H9 (cell line): ENCODE measurements at regions not wholly inside any gene's neighbourhood (a gene's known extent, or its start where the extent isn't known, plus 50 kb on each side); places are given as distances from the start of the nearest gene placed in this dataset.

Source experiments
- DNase-seq: peaks from one replicate; pipeline ENCODE4 v3.0.0-alpha.2; 2017
- H2AFZ ChIP-seq: one replicate; pipeline ENCODE4 v1.6.1; 2013; ENCODE audit warnings: mild to moderate bottlenecking, low read length, control low read depth, moderate library complexity
- H2AK5ac ChIP-seq: 2 replicates; pipeline ENCODE4 v1.6.1; 2013; ENCODE audit warnings: low read length, control low read depth, mixed read lengths; ENCODE audit not compliant: insufficient read length
- H2BK120ac ChIP-seq: one replicate; pipeline ENCODE4 v1.6.1; 2013; ENCODE audit warnings: low read depth, mild to moderate bottlenecking, low read length, control low read depth, inconsistent platforms; ENCODE audit not compliant: poor library complexity, severe bottlenecking
- H2BK12ac ChIP-seq: 2 replicates; pipeline ENCODE4 v1.6.1; 2013; ENCODE audit warnings: low read length, control low read depth, mixed read lengths, low read depth; ENCODE audit not compliant: insufficient read length
- H2BK15ac ChIP-seq: 2 replicates; pipeline ENCODE4 v1.6.1; 2013; ENCODE audit warnings: low read depth, low read length, control low read depth
- H2BK20ac ChIP-seq: one replicate; pipeline ENCODE4 v1.6.1; 2013; ENCODE audit warnings: low read depth, mild to moderate bottlenecking, low read length, control low read depth, inconsistent platforms; ENCODE audit not compliant: poor library complexity, severe bottlenecking
- H2BK5ac ChIP-seq: 2 replicates; pipeline ENCODE4 v1.6.1; 2013; ENCODE audit warnings: low read length, control low read depth, mixed read lengths; ENCODE audit not compliant: insufficient read length
- H3K14ac ChIP-seq: 2 replicates; pipeline ENCODE4 v1.6.1; 2013; ENCODE audit warnings: low read length, control low read depth; ENCODE audit not compliant: insufficient read depth
- H3K18ac ChIP-seq: 2 replicates; pipeline ENCODE4 v1.6.1; 2013; ENCODE audit warnings: low read depth, mild to moderate bottlenecking, mixed read lengths, low read length, control low read depth; ENCODE audit not compliant: insufficient read length
- H3K23ac ChIP-seq: 2 replicates; pipeline ENCODE4 v1.6.1; 2013; ENCODE audit warnings: low read length, control low read depth, mixed read lengths, low read depth; ENCODE audit not compliant: insufficient read length
- H3K23me2 ChIP-seq: 2 replicates; pipeline ENCODE4 v1.6.1; 2013; ENCODE audit warnings: low read depth, mild to moderate bottlenecking, mixed read lengths, low read length, control low read depth; ENCODE audit not compliant: insufficient read length, poor library complexity, severe bottlenecking
- H3K27ac ChIP-seq: 2 replicates; pipeline ENCODE4 v1.5.1; 2013; ENCODE audit warnings: low read length, control low read depth, mixed read lengths, low read depth; ENCODE audit not compliant: insufficient read length
- H3K27me3 ChIP-seq: 2 replicates; pipeline ENCODE4 v1.6.1; 2013; ENCODE audit warnings: low read length, control low read depth, inconsistent platforms; ENCODE audit not compliant: insufficient read depth
- H3K4ac ChIP-seq: 2 replicates; pipeline ENCODE4 v1.6.1; 2013; ENCODE audit warnings: low read depth, mild to moderate bottlenecking, control low read depth, inconsistent platforms, low read length, moderate library complexity
- H3K4me1 ChIP-seq: 2 replicates; pipeline ENCODE4 v1.6.1; 2013; ENCODE audit warnings: low read length, control low read depth, inconsistent platforms; ENCODE audit not compliant: insufficient read depth
- H3K4me2 ChIP-seq: 2 replicates; pipeline ENCODE4 v1.6.1; 2013; ENCODE audit warnings: low read length, control low read depth, mixed read lengths; ENCODE audit not compliant: insufficient read length, insufficient read depth
- H3K56ac ChIP-seq: 2 replicates; pipeline ENCODE4 v1.6.1; 2013; ENCODE audit warnings: low read depth, mild to moderate bottlenecking, mixed read lengths, low read length, control low read depth; ENCODE audit not compliant: insufficient read length
- H3K79me1 ChIP-seq: 2 replicates; pipeline ENCODE4 v1.6.1; 2013; ENCODE audit warnings: low read depth, mild to moderate bottlenecking, moderate library complexity, low read length, control low read depth, inconsistent platforms; ENCODE audit not compliant: insufficient read depth, poor library complexity, severe bottlenecking
- H3K79me2 ChIP-seq: 2 replicates; pipeline ENCODE4 v1.6.1; 2013; ENCODE audit warnings: low read length, control low read depth, inconsistent platforms; ENCODE audit not compliant: insufficient read depth
- H3K9ac ChIP-seq: 2 replicates; pipeline ENCODE4 v1.6.1; 2013; ENCODE audit warnings: low read length, control low read depth, mixed read lengths; ENCODE audit not compliant: insufficient read length; ENCODE audit errors: extremely low read depth
- H3K9me3 ChIP-seq: one replicate; pipeline ENCODE4 v1.6.1; 2013; ENCODE audit warnings: low read depth, low read length, inconsistent platforms; ENCODE audit not compliant: control insufficient read depth
- H3T11ph ChIP-seq: one replicate; pipeline ENCODE4 v1.6.1; 2013; ENCODE audit warnings: mild to moderate bottlenecking, low read length, control low read depth, inconsistent platforms
- H4K20me1 ChIP-seq: one replicate; pipeline ENCODE4 v1.6.1; 2013; ENCODE audit not compliant: control insufficient read depth, insufficient read length, insufficient read depth
- H4K5ac ChIP-seq: 2 replicates; pipeline ENCODE4 v1.6.1; 2013; ENCODE audit warnings: low read depth, mild to moderate bottlenecking, mixed read lengths, low read length, control low read depth; ENCODE audit not compliant: insufficient read length
- H4K8ac ChIP-seq: replicated peaks from 2 replicates; pipeline ENCODE4 v1.6.1; 2013; ENCODE audit warnings: low read length, control low read depth, mixed read lengths, low read depth; ENCODE audit not compliant: insufficient read length
- H4K91ac ChIP-seq: 2 replicates; pipeline ENCODE4 v1.6.1; 2013; ENCODE audit warnings: low read depth, mild to moderate bottlenecking, moderate library complexity, mixed read lengths, low read length, control low read depth; ENCODE audit not compliant: insufficient read length
- H3K27ac Mint-ChIP-seq, 3 experiments: 2 replicates in 2 of 3; 3 replicates in 1 of 3; pipeline ENCODE4 v1.8.0; 2020 to 2021; ENCODE audit warnings: mixed read lengths in 3 of 3, mild to moderate bottlenecking in 1 of 3, moderate library complexity in 1 of 3
- H3K27me3 Mint-ChIP-seq: 2 replicates; pipeline ENCODE4 v1.8.0; 2021; ENCODE audit warnings: low read depth, mild to moderate bottlenecking, moderate library complexity, mixed read lengths
- H3K36me3 Mint-ChIP-seq, 3 experiments: 2 replicates in 2 of 3; 3 replicates in 1 of 3; pipeline ENCODE4 v1.8.0; 2020 to 2021; ENCODE audit warnings: low read depth in 3 of 3, mixed read lengths in 3 of 3; ENCODE audit not compliant: insufficient read depth in 1 of 3
- H3K4me1 Mint-ChIP-seq, 2 experiments: 2 replicates each; pipeline ENCODE4 v1.8.0; 2020; ENCODE audit warnings: mixed read lengths in 2 of 2
- H3K4me3 Mint-ChIP-seq, 2 experiments: 2 replicates in 1 of 2; 3 replicates in 1 of 2; pipeline ENCODE4 v1.8.0; 2020 to 2021; ENCODE audit warnings: mild to moderate bottlenecking in 2 of 2, mixed read lengths in 2 of 2, moderate library complexity in 1 of 2
- H3K9me3 Mint-ChIP-seq, 2 experiments: 2 replicates in 1 of 2; 3 replicates in 1 of 2; pipeline ENCODE4 v1.8.0; 2020; ENCODE audit warnings: mild to moderate bottlenecking in 2 of 2, mixed read lengths in 2 of 2, moderate library complexity in 1 of 2
- WGBS: extraction: QIAGEN DNeasy Blood & Tissue Kit; methylation state at CpG from one replicate; pipeline ENCODE4 v1.1.7; 2013; ENCODE audit warnings: missing lambda C conversion rate, low lambda C conversion rate, mixed read lengths; ENCODE audit not compliant: insufficient read length; ENCODE audit errors: extremely low coverage; 5-methylcytosine and 5-hydroxymethylcytosine counted together
- TF ChIP-seq, protein P1 (sequence below): fragments of 200-600 bp; sonication (generic); conservative IDR thresholded peaks from 3 replicates; pipeline ENCODE4 v1.8.0; 2021; ENCODE audit warnings: antibody characterized with exemption, mild to moderate bottlenecking

DNA sequence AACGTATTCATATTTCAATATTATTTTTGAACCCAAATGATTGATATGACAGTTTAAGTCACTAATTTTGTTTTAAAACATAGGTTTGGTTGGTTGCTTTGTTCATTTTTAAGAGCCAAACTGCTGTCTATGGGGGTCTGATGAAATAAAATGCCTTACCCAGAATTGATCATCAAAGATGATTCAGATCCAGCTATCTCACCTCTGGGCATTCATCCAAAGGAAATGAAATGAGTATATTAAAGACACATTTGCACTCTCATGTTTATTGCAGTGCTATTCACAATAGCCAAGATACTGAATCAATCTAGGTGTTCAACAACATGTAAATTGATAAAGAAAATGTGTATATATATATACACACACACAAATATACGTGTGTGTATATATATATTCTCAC lies 326.9 kb upstream of the GULP1 start:
- no peaks in the 10 kb centered on the region for H3K79me1 ChIP-seq
- no peaks in the 10 kb centered on the region for H3K27me3 Mint-ChIP-seq
- H3K4me1 ChIP-seq, result no peaks in the 10 kb centered on the region
- no peaks in the 10 kb centered on the region for H3K79me2 ChIP-seq
- H3K9ac ChIP-seq, result no peak overlapping the region
- H2BK12ac ChIP-seq, result no peak overlapping the region
- H3T11ph ChIP-seq, result no peak overlapping the region
- no peaks in the 10 kb centered on the region for H4K20me1 ChIP-seq
- H3K36me3 Mint-ChIP-seq, result peaks cover 0 to 1% (median 0%) of the 10 kb centered on the region in 3 experiments; a peak in 1 of 7 replicates
- H3K27ac Mint-ChIP-seq, result no peak overlapping the region
- H4K5ac ChIP-seq, result no peak overlapping the region
- no peaks in the 10 kb centered on the region for H3K27me3 ChIP-seq
- H4K8ac ChIP-seq, result no peak overlapping the region
- TF ChIP-seq, protein P1, sequence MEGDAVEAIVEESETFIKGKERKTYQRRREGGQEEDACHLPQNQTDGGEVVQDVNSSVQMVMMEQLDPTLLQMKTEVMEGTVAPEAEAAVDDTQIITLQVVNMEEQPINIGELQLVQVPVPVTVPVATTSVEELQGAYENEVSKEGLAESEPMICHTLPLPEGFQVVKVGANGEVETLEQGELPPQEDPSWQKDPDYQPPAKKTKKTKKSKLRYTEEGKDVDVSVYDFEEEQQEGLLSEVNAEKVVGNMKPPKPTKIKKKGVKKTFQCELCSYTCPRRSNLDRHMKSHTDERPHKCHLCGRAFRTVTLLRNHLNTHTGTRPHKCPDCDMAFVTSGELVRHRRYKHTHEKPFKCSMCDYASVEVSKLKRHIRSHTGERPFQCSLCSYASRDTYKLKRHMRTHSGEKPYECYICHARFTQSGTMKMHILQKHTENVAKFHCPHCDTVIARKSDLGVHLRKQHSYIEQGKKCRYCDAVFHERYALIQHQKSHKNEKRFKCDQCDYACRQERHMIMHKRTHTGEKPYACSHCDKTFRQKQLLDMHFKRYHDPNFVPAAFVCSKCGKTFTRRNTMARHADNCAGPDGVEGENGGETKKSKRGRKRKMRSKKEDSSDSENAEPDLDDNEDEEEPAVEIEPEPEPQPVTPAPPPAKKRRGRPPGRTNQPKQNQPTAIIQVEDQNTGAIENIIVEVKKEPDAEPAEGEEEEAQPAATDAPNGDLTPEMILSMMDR, result no peak
- H3K4ac ChIP-seq, result no peak overlapping the region
- no peak overlapping the region for H2BK5ac ChIP-seq
- DNase-seq, result no peak
- WGBS, result no CpG with 5 or more reads among the region's 2 CpGs
- H3K56ac ChIP-seq, result no peak overlapping the region
- H2AK5ac ChIP-seq, result no peak overlapping the region
- H4K91ac ChIP-seq, result no peak overlapping the region
- H2AFZ ChIP-seq, result no peak overlapping the region
- H3K14ac ChIP-seq, result no peak overlapping the region
- H3K27ac ChIP-seq, result no peak overlapping the region
- H3K4me2 ChIP-seq, result no peak overlapping the region
- H3K23me2 ChIP-seq, result no peaks in the 10 kb centered on the region
- no peak overlapping the region for H3K18ac ChIP-seq
- H2BK20ac ChIP-seq, result no peak overlapping the region
- no peaks in the 10 kb centered on the region for H3K9me3 ChIP-seq
- no peaks in the 10 kb centered on the region for H3K9me3 Mint-ChIP-seq
- no peak overlapping the region for H3K23ac ChIP-seq
- no peak overlapping the region for H3K4me3 Mint-ChIP-seq
- H2BK120ac ChIP-seq, result no peak overlapping the region
- no peak overlapping the region for H2BK15ac ChIP-seq
- peaks cover 14 to 17% of the 10 kb centered on the region in 2 experiments for H3K4me1 Mint-ChIP-seq
